H1 (cell line): ENCODE measurements at regions not wholly inside any gene's neighbourhood (a gene's known extent, or its start where the extent isn't known, plus 50 kb on each side); places are given as distances from the start of the nearest gene placed in this dataset.
A peak's percentile ranks its signal among the peaks of the same experiment; 100 is the strongest.

Source experiments
- CTCF ChIA-PET: fragments of 300-600 bp; sonication (Branson Sonifier 250); formaldehyde crosslinking; loops from one replicate; lab custom pipeline; 2021; ENCODE audit not compliant: partially characterized antibody; lab: Charles Lee
- POLR2A ChIA-PET: fragments of 300-600 bp; sonication (Branson Sonifier 250); formaldehyde crosslinking; loops from one replicate; lab custom pipeline; 2021; ENCODE audit warnings: inconsistent platforms; ENCODE audit not compliant: partially characterized antibody; lab: Charles Lee
- DNase-seq, 2 experiments: peaks; one replicate each; pipeline versions ENCODE4 v3.0.0 to v3.0.0-alpha.2; 2010 to 2022; ENCODE audit warnings: low spot score in 2 of 2, low read depth in 1 of 2, mixed read lengths in 1 of 2
- FAIRE-seq: peaks from 2 replicates; lab custom pipeline; 2011; peaks lifted over from hg19 to GRCh38; lab: Jason Lieb, UNC
- H2AFZ ChIP-seq: 2 replicates; pipeline ENCODE4 v1.8.1; 2012; ENCODE audit warnings: low read length, inconsistent platforms
- H2AK5ac ChIP-seq: 2 replicates; pipeline ENCODE4 v1.6.1; 2013; ENCODE audit warnings: low read depth, low read length
- H2BK120ac ChIP-seq: replicated peaks from 2 replicates; pipeline ENCODE3; 2013; ENCODE audit warnings: low read depth, low read length, inconsistent platforms
- H2BK12ac ChIP-seq: 2 replicates; pipeline ENCODE4 v1.6.1; 2013; ENCODE audit warnings: low read depth, low read length
- H2BK15ac ChIP-seq: 2 replicates; pipeline ENCODE4 v1.6.1; 2013; ENCODE audit warnings: low read length
- H2BK20ac ChIP-seq: 2 replicates; pipeline ENCODE4 v1.6.1; 2013; ENCODE audit warnings: low read length
- H2BK5ac ChIP-seq: 2 replicates; pipeline ENCODE4 v1.6.1; 2013; ENCODE audit warnings: low read depth, low read length
- H3K14ac ChIP-seq: 2 replicates; pipeline ENCODE4 v1.6.1; 2013; ENCODE audit warnings: inconsistent platforms; ENCODE audit not compliant: insufficient read length
- H3K18ac ChIP-seq: 2 replicates; pipeline ENCODE4 v1.6.1; 2013; ENCODE audit warnings: low read length; ENCODE audit errors: extremely low read depth
- H3K23ac ChIP-seq: 2 replicates; pipeline ENCODE4 v1.6.1; 2013; ENCODE audit warnings: inconsistent platforms; ENCODE audit not compliant: insufficient read length
- H3K23me2 ChIP-seq: 2 replicates; pipeline ENCODE4 v1.6.1; 2013; ENCODE audit warnings: low read depth, low read length
- H3K27ac ChIP-seq: 2 replicates; pipeline ENCODE4 v1.6.1; 2011; ENCODE audit warnings: low read depth, low read length, inconsistent platforms
- H3K27me3 ChIP-seq, 4 experiments: replicated peaks in 1 of 4; 1 replicate in 1 of 4; 2 replicates in 3 of 4; pipeline versions ENCODE4 v1.6.1 to v1.8.1; 2011 to 2013; ENCODE audit warnings: low read length in 3 of 4, mild to moderate bottlenecking in 3 of 4, inconsistent platforms in 2 of 4, mixed read lengths in 2 of 4, moderate library complexity in 1 of 4; ENCODE audit not compliant: control insufficient read depth in 3 of 4, insufficient read depth in 3 of 4; ENCODE audit errors: extremely low read depth in 1 of 4
- H3K36me3 ChIP-seq, 4 experiments: 2 replicates each; pipeline versions ENCODE4 v1.6.1 to v1.8.1; 2011 to 2013; ENCODE audit warnings: mild to moderate bottlenecking in 4 of 4, low read length in 3 of 4, moderate library complexity in 2 of 4, control low read depth in 1 of 4, inconsistent platforms in 1 of 4; ENCODE audit not compliant: insufficient read depth in 4 of 4, control insufficient read depth in 2 of 4
- H3K4ac ChIP-seq: replicated peaks from 2 replicates; pipeline ENCODE3; 2013; ENCODE audit warnings: low read length, low read depth, mixed read lengths, inconsistent platforms; ENCODE audit not compliant: insufficient read length
- H3K4me1 ChIP-seq, 4 experiments: replicated peaks in 1 of 4; 1 replicate in 1 of 4; 2 replicates in 3 of 4; pipeline versions ENCODE4 v1.6.1 to v1.8.1; 2011 to 2013; ENCODE audit warnings: low read length in 3 of 4, inconsistent platforms in 2 of 4, mixed read lengths in 1 of 4; ENCODE audit not compliant: insufficient read depth in 4 of 4, control insufficient read depth in 3 of 4
- H3K4me2 ChIP-seq, 2 experiments: 2 replicates each; pipeline versions ENCODE4 v1.6.1 to v1.8.1; 2011 to 2013; ENCODE audit warnings: low read depth in 2 of 2, low read length in 2 of 2, control low read depth in 1 of 2, inconsistent platforms in 1 of 2, mild to moderate bottlenecking in 1 of 2; ENCODE audit not compliant: insufficient read depth in 1 of 2
- H3K4me3 ChIP-seq, 4 experiments: fragments of 200-600, 300-600 bp in 1 of 4; sonication (generic), shearing (Covaris generic), sonication (Bioruptor Twin) in 1 of 4; 2 replicates each; pipeline versions ENCODE4 v1.5.1 to v1.8.1; 2011 to 2016; ENCODE audit warnings: low read length in 4 of 4, low read depth in 3 of 4, control low read depth in 2 of 4, inconsistent platforms in 2 of 4, mild to moderate bottlenecking in 2 of 4, mixed read lengths in 1 of 4, moderate library complexity in 1 of 4; ENCODE audit not compliant: insufficient read depth in 2 of 4; ENCODE audit errors: extremely low read depth in 1 of 4
- H3K56ac ChIP-seq: replicated peaks from 2 replicates; pipeline ENCODE3; 2013; ENCODE audit warnings: low read depth, mild to moderate bottlenecking, mixed read lengths, low read length, inconsistent platforms; ENCODE audit not compliant: insufficient read length
- H3K79me1 ChIP-seq: 2 replicates; pipeline ENCODE4 v1.6.1; 2013; ENCODE audit warnings: low read depth, low read length, control low read depth
- H3K79me2 ChIP-seq, 2 experiments: 2 replicates each; pipeline versions ENCODE4 v1.6.1 to v1.8.1; 2012 to 2013; ENCODE audit warnings: low read length in 2 of 2, mild to moderate bottlenecking in 2 of 2, inconsistent platforms in 1 of 2; ENCODE audit not compliant: insufficient read depth in 2 of 2, control insufficient read depth in 1 of 2
- H3K9ac ChIP-seq, 4 experiments: replicated peaks in 1 of 4; 1 replicate in 1 of 4; 2 replicates in 3 of 4; pipeline versions ENCODE4 v1.6.1 to v1.8.1; 2011 to 2013; ENCODE audit warnings: low read depth in 3 of 4, low read length in 3 of 4, control low read depth in 2 of 4, mild to moderate bottlenecking in 2 of 4, moderate library complexity in 2 of 4, inconsistent platforms in 1 of 4; ENCODE audit errors: extremely low read depth in 1 of 4
- H3K9me3 ChIP-seq, 2 experiments: 2 replicates each; pipeline versions ENCODE4 v1.6.1 to v1.8.1; 2012 to 2013; ENCODE audit warnings: mild to moderate bottlenecking in 2 of 2, moderate library complexity in 2 of 2, control low read depth in 1 of 2, inconsistent platforms in 1 of 2, low read depth in 1 of 2, low read length in 1 of 2, mixed read lengths in 1 of 2; ENCODE audit not compliant: insufficient read depth in 2 of 2
- H4K20me1 ChIP-seq, 2 experiments: replicated peaks in 1 of 2; 2 replicates each; pipeline versions ENCODE3 to v1.8.1; 2011 to 2013; ENCODE audit warnings: inconsistent platforms in 2 of 2, low read length in 2 of 2, mild to moderate bottlenecking in 1 of 2; ENCODE audit not compliant: insufficient read depth in 2 of 2, control insufficient read depth in 1 of 2
- H4K5ac ChIP-seq: 2 replicates; pipeline ENCODE4 v1.6.1; 2013; ENCODE audit warnings: low read length, low read depth, mixed read lengths, inconsistent platforms; ENCODE audit not compliant: insufficient read length
- H4K8ac ChIP-seq: 2 replicates; pipeline ENCODE4 v1.8.0; 2013; ENCODE audit warnings: mild to moderate bottlenecking, moderate library complexity, low read length, inconsistent platforms; ENCODE audit not compliant: insufficient read depth; ENCODE audit errors: extremely low read depth
- H4K91ac ChIP-seq: replicated peaks from 2 replicates; pipeline ENCODE3; 2013; ENCODE audit warnings: low read length, mixed read lengths, inconsistent platforms; ENCODE audit not compliant: insufficient read length
- BACH1 ChIP-seq: IDR thresholded peaks from 2 replicates; pipeline ENCODE4 v1.6.1; 2012; ENCODE audit warnings: low read length, improper control_type of control experiment
- CBX8 ChIP-seq: fragments of 300-800, 300-1000 bp; sonication (generic); IDR thresholded peaks from 2 replicates; pipeline ENCODE4 v1.7.1; 2016; ENCODE audit warnings: low read depth, low read length, borderline replicate concordance
- CHD2 ChIP-seq: IDR thresholded peaks from 2 replicates; pipeline ENCODE4 v1.6.1; 2012; ENCODE audit warnings: low read length, improper control_type of control experiment
- CTBP2 ChIP-seq: IDR thresholded peaks from 2 replicates; pipeline ENCODE4 v1.7.0; 2011; ENCODE audit warnings: borderline replicate concordance, mild to moderate bottlenecking, moderate library complexity, mixed read lengths, low read length; ENCODE audit not compliant: insufficient read depth, insufficient read length
- HDAC6 ChIP-seq: IDR thresholded peaks from one replicate; pipeline ENCODE4 v1.7.1; 2012; ENCODE audit warnings: low read depth, mild to moderate bottlenecking, inconsistent platforms, low read length, moderate library complexity
- NRF1 ChIP-seq: IDR thresholded peaks from 2 replicates; pipeline ENCODE4 v1.6.1; 2011; ENCODE audit warnings: mild to moderate bottlenecking, low read depth, low read length, improper control_type of control experiment
- POLR2AphosphoS5 ChIP-seq: IDR thresholded peaks from 2 replicates; pipeline ENCODE4 v1.6.1; 2011; ENCODE audit warnings: low read depth, low read length
- RXRA ChIP-seq: IDR thresholded peaks from 2 replicates; pipeline ENCODE4 v1.6.1; 2011; ENCODE audit warnings: low read depth, mild to moderate bottlenecking, low read length, moderate library complexity; ENCODE audit not compliant: insufficient read depth
- TBP ChIP-seq: IDR thresholded peaks from 2 replicates; pipeline ENCODE4 v1.6.1; 2011; ENCODE audit warnings: low read depth, low read length, improper control_type of control experiment
- WGBS, 2 experiments: shearing (Covaris generic) in 1 of 2; methylation state at CpG; one replicate each; pipeline versions ENCODE4 v1.1.6 to v1.1.7; 2013 to 2015; ENCODE audit warnings: low lambda C conversion rate in 2 of 2, mixed read lengths in 2 of 2, inconsistent platforms in 1 of 2, low coverage in 1 of 2, missing lambda C conversion rate in 1 of 2; ENCODE audit not compliant: insufficient replicate concordance in 2 of 2, insufficient coverage in 1 of 2, insufficient read length in 1 of 2; ENCODE audit errors: extremely low coverage in 1 of 2, missing lambda C conversion rate in 1 of 2; 5-methylcytosine and 5-hydroxymethylcytosine counted together

DNA sequence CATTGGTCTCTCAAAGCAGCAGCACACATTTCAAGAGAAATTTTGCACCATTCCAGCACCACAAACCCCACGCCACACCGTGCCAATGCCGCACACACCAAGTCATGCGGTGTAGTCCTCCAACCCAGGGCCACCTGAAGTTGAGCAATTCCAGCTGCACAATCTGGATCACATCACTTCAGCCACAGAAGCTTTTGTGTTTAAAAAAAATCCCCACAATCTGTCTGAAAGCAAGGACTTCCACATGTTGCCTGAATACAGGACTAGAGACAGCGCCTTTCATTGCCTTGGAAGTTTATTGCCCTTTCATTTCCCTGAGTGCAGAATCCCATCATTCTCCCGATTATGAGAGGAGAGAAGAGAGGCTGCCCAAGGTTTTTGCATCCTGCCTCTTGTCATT lies 175.6 kb upstream of the BCL6 start:
- H3K9ac ChIP-seq: no peak overlapping the region
- H2BK12ac ChIP-seq: peak overlapping the region; percentile 42; the same call in 1 of the 2 replicates
- no peaks in the 10 kb centered on the region; a peak in 1 of 7 replicates for H3K27me3 ChIP-seq
- H3K4me2 ChIP-seq: no peak overlapping the region
- FAIRE-seq: no peak
- no peak overlapping the region for H3K56ac ChIP-seq
- no peak overlapping the region for H4K8ac ChIP-seq
- H3K23ac ChIP-seq: no peak overlapping the region
- no peak for TF ChIP-seq NRF1
- TF ChIP-seq RXRA: no peak
- no peak for TF ChIP-seq CTBP2
- no peak for TF ChIP-seq BACH1
- TF ChIP-seq POLR2AphosphoS5: no peak
- no peak for TF ChIP-seq HDAC6
- no peak for TF ChIP-seq CHD2
- no peak for TF ChIP-seq TBP
- TF ChIP-seq CBX8: no peak
- peaks cover 2 to 20% (median 10%) of the 10 kb centered on the region in 4 experiments; a peak in 6 of 7 replicates for H3K4me1 ChIP-seq
- no peaks in the 10 kb centered on the region for H4K20me1 ChIP-seq
- no peak overlapping the region for H2BK5ac ChIP-seq
- H4K5ac ChIP-seq: no peak overlapping the region
- H3K27ac ChIP-seq: no peak overlapping the region
- no peaks in the 10 kb centered on the region for H3K79me1 ChIP-seq
- no peak overlapping the region for H2BK120ac ChIP-seq
- no peak overlapping the region for H4K91ac ChIP-seq
- H3K14ac ChIP-seq: no peak overlapping the region
- no peak overlapping the region for H2BK20ac ChIP-seq
- H3K4me3 ChIP-seq: no peak overlapping the region
- no peaks in the 10 kb centered on the region for H3K23me2 ChIP-seq
- no peak overlapping the region for H3K4ac ChIP-seq
- H2AFZ ChIP-seq: no peak overlapping the region; the same call in 1 of the 2 replicates
- POLR2A ChIA-PET: no interaction called here
- H2BK15ac ChIP-seq: no peak overlapping the region; the same call in 1 of the 2 replicates
- H3K18ac ChIP-seq: no peak overlapping the region; the same call in 1 of the 2 replicates
- no peak for DNase-seq
- CTCF ChIA-PET: no interaction called here
- peaks cover 7 to 11% of the 10 kb centered on the region in 2 experiments; a peak in 2 of 4 replicates for H3K9me3 ChIP-seq
- H2AK5ac ChIP-seq: no peak overlapping the region
- no peaks in the 10 kb centered on the region for H3K79me2 ChIP-seq
- H3K36me3 ChIP-seq: no peaks in the 10 kb centered on the region; a peak in 1 of 8 replicates
- whole genome bisulfite sequencing, 2 experiments: 93% methylated on average over 6 of the region's 6 CpGs; no CpG with 5 or more reads in 1 of the 2 experiments
